SK-N-SH (cell line): ENCODE measurements at regions not wholly inside any gene's neighbourhood (a gene's known extent, or its start where the extent isn't known, plus 50 kb on each side); places are given as distances from the start of the nearest gene placed in this dataset.

Experiments
- EP300 ChIP-seq, 2 experiments: IDR thresholded peaks; 2 replicates each; pipeline versions ENCODE4 v1.4.0 to v1.6.1; 2012; ENCODE audit warnings: borderline replicate concordance in 1 of 2, low read depth in 1 of 2, low read length in 1 of 2
- FOXM1 ChIP-seq: IDR thresholded peaks from 2 replicates; pipeline ENCODE4 v1.4.0; 2012; ENCODE audit warnings: low read depth, mild to moderate bottlenecking
- GABPA ChIP-seq: IDR thresholded peaks from 2 replicates; pipeline ENCODE4 v1.4.0; 2012; ENCODE audit warnings: low read depth, mild to moderate bottlenecking
- MXI1 ChIP-seq: IDR thresholded peaks from 2 replicates; pipeline ENCODE4 v1.6.1; 2012; ENCODE audit warnings: mild to moderate bottlenecking, low read depth, low read length, improper control_type of control experiment
- NFIC ChIP-seq: IDR thresholded peaks from 2 replicates; pipeline ENCODE4 v1.4.0; 2012; ENCODE audit warnings: borderline replicate concordance
- RAD21 ChIP-seq: IDR thresholded peaks from 2 replicates; pipeline ENCODE4 v1.6.1; 2012; ENCODE audit warnings: mild to moderate bottlenecking, low read length
- RCOR1 ChIP-seq: fragments of 150-350 bp; IDR thresholded peaks from 2 replicates; pipeline ENCODE4 v1.6.1; 2017; ENCODE audit warnings: antibody characterized with exemption, low read length
- RFX5 ChIP-seq: IDR thresholded peaks from 2 replicates; pipeline ENCODE4 v1.6.1; 2012; ENCODE audit warnings: mild to moderate bottlenecking, improper control_type of control experiment, low read length
- RXRA ChIP-seq: IDR thresholded peaks from 2 replicates; pipeline ENCODE4 v1.4.0; 2012; ENCODE audit warnings: low read depth, mild to moderate bottlenecking, borderline replicate concordance
- TAF1 ChIP-seq: IDR thresholded peaks from 2 replicates; pipeline ENCODE4 v1.6.1; 2012; ENCODE audit warnings: low read depth, mild to moderate bottlenecking, low read length, moderate library complexity, borderline replicate concordance
- TF ChIP-seq, protein P1 (sequence below): fragments of 200-600 bp; sonication (generic); IDR thresholded peaks from 2 replicates; pipeline ENCODE4 v1.6.1; 2017; ENCODE audit warnings: antibody characterized with exemption, mild to moderate bottlenecking, moderate library complexity
- TF ChIP-seq, protein P2 (sequence below): IDR thresholded peaks from 2 replicates; pipeline ENCODE4 v1.4.0; 2012; ENCODE audit warnings: low read depth
- TF ChIP-seq, protein P3 (sequence below): fragments of 150-350 bp; IDR thresholded peaks from 2 replicates; pipeline ENCODE4 v1.6.1; 2017; ENCODE audit warnings: antibody characterized with exemption, low read length, low read depth, borderline replicate concordance

GRCh38 chr16:65634833-65635232 is 513.0 kb upstream of the CDH11 start:
- TF ChIP-seq, protein P1, sequence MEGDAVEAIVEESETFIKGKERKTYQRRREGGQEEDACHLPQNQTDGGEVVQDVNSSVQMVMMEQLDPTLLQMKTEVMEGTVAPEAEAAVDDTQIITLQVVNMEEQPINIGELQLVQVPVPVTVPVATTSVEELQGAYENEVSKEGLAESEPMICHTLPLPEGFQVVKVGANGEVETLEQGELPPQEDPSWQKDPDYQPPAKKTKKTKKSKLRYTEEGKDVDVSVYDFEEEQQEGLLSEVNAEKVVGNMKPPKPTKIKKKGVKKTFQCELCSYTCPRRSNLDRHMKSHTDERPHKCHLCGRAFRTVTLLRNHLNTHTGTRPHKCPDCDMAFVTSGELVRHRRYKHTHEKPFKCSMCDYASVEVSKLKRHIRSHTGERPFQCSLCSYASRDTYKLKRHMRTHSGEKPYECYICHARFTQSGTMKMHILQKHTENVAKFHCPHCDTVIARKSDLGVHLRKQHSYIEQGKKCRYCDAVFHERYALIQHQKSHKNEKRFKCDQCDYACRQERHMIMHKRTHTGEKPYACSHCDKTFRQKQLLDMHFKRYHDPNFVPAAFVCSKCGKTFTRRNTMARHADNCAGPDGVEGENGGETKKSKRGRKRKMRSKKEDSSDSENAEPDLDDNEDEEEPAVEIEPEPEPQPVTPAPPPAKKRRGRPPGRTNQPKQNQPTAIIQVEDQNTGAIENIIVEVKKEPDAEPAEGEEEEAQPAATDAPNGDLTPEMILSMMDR, result no peak
- TF ChIP-seq GABPA (no peak), RFX5 (no peak), RXRA (no peak), TAF1 (no peak), NFIC (no peak), RCOR1 (no peak), EP300 (IDR thresholded peaks at IDR 0.05; ENCODE audit: borderline replicate concordance in 1 of 2, low read depth in 1 of 2, low read length in 1 of 2) (no peak), MXI1 (no peak), RAD21 (no peak), FOXM1 (no peak)
- TF ChIP-seq, protein P2, sequence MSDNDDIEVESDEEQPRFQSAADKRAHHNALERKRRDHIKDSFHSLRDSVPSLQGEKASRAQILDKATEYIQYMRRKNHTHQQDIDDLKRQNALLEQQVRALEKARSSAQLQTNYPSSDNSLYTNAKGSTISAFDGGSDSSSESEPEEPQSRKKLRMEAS, result no peak
- TF ChIP-seq, protein P3, sequence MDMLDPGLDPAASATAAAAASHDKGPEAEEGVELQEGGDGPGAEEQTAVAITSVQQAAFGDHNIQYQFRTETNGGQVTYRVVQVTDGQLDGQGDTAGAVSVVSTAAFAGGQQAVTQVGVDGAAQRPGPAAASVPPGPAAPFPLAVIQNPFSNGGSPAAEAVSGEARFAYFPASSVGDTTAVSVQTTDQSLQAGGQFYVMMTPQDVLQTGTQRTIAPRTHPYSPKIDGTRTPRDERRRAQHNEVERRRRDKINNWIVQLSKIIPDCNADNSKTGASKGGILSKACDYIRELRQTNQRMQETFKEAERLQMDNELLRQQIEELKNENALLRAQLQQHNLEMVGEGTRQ, result no peak
